GM21723 (cell line): ENCODE measurements at regions not wholly inside any gene's neighbourhood (a gene's known extent, or its start where the extent isn't known, plus 50 kb on each side); places are given as distances from the start of the nearest gene placed in this dataset.

ENCODE experiments used
- ATAC-seq: cut with Tn5 transposase; IDR thresholded peaks from one replicate; pipeline ENCODE4 v1.9.1; 2021; ENCODE audit warnings: mild to moderate bottlenecking, moderate library complexity; ENCODE audit not compliant: unreplicated experiment

DNA sequence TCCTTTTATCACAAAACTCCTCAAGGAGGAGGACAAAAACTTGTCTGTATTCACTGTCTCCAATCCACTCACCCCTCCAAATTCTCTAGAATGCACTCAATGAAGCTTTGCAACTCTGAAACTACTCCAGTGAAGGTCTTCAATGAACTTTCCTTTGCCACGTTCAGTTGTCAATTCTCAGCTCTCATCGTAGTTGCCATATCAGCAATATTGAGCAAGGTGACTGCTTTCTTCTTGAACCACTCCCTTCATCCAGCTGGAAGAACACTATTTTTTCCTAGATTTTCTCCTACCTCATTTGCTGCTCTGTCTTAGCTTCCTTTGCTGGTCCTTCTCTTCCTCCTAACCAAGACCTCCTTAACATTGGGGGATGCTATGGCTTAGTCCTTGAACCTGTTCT, 191.8 kb downstream of the KDR start:
- no peak for ATAC-seq

DNA sequence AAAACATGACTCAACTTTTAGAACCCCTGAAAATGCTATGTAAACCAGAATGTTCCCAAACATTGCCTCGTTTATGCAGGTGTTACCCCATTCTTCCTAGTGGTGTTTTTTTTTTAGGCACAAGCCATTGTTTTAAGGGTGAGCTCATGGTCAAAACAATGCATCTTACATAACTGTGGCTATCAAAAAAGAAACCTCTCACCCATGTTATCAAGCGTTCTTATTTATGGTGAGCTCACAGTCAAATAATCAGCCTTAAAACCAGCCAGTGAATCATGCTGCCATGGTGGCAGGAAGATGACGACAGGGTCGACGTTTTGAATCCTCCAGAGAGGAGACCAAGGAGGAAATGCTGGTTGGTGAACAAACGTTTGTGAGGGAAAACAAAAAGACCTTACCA, 195.2 kb downstream of the KDR start:
- no peak for ATAC-seq

DNA sequence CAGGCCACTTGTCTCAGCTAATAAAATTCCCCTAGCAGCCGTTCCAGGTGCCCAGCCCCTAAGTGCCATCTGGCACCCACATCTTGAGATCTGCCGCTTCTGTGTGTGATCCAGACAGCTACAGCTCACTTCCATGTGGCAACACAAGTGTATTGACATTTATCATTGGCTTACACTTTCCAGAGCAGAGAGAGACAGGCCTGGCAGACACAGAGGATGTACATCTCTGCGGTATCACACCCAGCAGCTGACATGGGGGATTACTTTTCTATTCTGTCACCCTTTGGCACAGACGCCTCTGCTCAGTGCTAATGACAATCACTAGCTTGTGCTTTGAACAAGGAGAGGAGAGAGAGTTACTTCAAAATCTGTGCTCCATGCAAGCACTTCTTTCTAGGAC, 195.9 kb downstream of the KDR start:
- no peak for ATAC-seq

DNA sequence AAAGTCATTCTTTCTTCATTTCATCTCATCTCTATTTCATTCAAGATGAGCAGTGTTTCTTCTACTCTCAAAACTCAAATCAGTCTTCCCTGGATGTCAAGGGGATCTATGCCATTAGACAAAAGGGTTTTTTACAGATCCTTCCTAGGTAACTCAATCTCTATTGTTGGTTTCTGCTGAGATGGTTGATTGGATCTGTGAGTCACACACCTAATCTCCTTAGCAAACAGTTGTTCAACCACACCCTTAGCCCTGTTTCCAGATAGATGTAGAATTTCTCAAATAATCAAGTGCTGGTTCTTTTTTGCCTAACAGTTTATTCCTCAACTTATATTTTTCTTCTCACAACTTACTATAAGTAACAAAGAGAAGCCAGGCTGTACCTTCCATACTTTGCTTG, 200.5 kb downstream of the KDR start:
- ATAC-seq, result no peak

DNA sequence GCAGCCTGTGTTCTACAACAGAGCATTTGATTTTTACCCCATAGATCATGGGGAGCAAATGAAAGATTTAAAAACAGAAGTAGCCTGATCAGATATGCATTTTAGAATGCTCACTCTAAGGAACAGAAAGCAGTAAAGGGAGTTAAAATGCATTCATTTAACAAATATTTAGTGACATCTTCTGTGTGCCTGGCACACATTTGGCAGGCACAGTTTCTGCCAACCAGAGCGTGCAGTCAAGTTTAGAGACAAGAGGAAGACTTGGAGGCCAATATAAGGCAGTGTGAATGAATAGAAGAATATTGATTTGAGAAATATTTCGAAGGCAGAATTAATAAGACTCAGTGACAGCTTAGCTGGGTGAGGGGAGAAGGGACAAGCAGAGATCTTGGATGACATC, 210.1 kb downstream of the KDR start:
- ATAC-seq, result no peak

DNA sequence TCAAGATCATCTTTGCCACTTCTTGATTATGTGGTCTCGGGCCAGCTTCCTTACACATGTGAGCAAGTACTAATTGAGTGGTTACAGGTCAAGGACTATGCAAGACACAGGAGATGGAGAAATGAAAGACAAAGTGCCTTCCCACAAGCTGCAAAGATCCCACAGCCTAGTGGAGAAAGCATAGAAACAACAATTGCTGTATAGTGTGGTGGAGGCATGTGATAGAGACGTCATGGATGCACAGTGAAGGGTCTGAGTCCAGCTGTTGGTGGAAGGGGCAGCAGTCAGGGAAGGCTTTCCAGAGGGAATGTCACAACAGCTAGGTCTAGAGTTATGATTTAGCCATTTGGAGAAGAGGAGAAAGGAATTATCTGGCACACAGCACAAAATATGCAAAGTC, 210.6 kb downstream of the KDR start:
- ATAC-seq, result no peak

DNA sequence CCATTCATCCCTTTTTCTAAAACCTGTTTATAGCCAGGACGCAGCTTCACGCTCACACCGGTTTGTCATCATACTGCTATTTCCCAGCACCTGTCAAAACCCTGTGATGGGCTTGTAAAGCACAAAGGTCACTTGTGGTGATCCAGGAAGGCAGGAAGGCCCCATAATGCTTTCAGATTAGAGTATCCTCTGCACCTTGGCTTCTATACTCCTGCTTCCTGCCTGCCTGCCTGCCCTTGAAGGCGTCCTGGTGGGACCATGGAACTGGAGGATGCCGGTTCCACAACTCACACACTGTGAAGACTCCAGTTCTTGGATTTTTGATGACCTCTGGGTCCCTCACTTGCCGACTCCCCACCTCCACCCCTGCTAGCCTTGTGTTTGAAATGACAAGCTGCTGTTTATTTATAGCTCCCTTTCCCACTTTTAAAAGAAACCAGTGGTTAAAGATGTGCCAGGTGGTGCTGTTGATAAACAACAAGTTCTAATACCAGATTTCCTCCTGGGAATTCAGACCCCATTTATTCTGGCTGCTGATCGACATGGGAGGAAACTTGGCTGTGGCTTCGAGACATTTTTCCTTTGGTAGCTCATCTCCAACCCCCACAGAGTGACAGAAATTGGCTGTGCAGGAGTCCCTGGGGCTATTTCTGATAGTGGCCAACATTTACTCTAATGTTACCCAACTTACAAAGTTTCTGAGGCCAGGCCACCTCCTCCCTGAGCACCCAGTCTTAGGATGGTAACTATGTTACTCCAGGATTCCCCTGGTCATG, 211.5 kb downstream of the KDR start:
- no peak for ATAC-seq

DNA sequence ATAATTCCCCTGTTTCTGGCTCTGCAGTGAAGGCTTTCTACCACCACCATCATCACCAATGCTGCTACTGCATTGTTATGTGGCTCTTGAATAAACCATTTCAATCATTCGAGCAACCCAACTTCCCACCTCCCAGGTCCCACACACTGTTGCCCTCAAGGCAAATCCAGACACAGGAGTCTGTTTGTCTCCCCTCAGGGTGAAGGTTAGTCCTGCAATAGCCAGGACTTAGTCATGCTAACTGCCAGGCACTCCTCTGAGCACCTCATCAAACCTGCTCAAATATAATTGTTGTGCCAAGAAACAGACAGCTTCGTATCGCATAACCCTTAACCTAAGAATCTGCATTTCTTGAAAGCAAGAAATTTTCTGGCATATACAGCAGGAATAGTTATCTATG, 213.2 kb downstream of the KDR start:
- no peak for ATAC-seq

DNA sequence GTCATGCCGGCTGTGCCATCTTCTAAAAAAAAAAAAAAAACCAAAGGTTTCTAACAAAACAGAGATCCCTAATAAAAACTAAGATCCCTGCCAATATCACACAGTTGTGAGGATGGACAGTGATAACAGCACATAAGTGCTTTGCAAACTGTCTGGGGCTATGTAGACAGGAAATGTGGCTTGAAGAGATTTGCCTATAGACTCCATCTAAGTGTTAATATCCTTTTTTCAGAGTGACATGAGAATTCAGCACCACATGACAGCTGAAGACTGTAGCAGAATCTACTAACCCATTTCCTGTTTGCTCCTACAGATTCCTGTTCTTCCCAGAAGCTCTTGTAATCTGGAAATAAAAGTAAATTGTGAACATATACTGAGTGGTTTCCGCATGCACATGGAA, 215.4 kb downstream of the KDR start:
- no peak for ATAC-seq

DNA sequence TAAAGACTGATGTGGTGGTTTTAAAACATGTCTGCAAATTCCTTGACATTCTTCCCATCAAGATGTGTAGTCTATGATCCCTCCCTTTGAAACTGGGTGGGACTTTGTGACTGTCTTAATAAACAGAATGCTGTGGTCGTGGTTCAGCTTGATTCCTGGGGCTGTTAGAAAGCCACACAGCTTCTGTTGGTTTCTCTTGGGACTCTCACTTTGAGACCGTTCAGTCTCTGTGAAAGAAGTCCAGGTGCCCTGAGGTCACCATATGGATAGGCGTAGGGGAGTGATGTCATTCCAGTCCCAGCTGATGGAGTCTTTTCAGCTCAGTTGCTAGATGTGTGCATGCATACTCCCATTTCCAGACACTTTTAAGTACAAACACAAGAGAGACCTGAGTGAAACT, 216.6 kb downstream of the KDR start:
- ATAC-seq, result no peak

DNA sequence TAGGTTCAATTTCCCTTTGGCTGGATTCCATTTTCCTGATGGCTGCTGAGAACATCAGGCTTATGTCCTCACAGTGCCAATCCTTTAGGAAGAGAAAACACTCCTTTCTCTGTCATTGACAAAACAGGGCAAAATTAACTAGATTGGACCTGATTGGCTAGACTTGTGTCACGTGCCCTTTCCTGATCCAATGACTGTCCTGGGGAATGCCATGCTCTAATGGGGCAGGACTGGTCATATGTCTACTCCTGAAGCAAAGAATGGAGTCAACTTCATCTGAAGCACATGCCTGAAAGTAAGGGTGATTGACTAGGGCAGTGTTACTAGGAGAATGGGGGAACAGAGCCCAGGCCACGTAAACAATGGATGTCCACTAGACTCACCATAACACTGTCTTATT, 220.4 kb downstream of the KDR start:
- no peak for ATAC-seq

DNA sequence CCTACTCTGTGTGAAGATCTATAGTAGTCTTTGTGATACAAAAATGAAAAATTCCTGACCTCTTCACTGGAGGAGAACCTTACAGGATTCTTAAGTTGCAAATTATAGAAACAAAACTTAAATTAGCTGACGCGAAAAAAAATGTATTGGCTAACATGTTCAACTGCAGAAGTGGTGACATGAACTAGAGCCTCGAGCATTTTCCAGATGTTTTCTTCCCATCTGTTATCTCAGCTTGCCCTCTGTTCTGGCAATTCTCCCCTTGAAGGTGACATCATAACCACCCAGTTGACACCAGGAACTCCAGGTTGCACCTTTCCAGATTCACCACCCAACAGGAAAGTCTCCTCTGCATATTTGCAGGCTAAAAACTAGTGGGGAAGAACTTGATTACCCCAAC, 222.4 kb downstream of the KDR start:
- ATAC-seq, result no peak

DNA sequence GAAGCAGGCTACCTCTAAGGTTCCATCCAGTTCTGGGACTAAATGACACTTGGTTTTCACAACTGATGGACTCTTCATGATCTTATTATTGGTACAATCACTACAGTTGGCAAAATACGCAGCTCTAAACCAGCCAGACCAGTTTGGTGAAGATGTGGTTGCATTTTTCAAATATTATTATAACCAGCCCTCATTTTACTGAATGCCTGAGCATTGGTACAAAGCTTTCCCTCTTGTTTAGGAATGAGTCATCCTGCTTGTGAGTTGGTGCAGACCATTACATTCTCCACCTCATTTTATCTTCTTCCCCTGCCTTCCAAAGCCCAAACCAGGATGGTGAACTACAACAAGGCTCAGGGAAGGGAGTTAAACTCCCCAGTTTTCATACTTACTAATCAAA, 223.1 kb downstream of the KDR start:
- no peak for ATAC-seq

DNA sequence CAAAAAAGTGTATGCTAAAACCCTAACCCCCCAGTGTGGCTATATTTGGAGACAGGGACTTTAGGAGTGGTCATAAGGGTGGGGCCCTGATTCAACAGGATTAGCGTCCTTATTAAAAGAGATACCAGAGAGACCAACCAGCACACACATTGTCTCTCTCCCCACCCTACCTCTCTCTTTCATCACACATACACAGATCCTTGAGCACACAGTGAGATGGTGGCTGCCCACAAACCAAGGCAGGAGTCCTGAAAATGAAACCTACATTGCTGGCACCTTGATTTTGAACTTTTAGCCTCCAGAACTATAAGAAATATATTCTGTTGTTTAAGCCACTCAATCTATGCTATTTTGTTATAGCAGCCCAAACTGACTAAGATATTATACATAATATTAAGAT, 224.2 kb downstream of the KDR start:
- ATAC-seq, result no peak

DNA sequence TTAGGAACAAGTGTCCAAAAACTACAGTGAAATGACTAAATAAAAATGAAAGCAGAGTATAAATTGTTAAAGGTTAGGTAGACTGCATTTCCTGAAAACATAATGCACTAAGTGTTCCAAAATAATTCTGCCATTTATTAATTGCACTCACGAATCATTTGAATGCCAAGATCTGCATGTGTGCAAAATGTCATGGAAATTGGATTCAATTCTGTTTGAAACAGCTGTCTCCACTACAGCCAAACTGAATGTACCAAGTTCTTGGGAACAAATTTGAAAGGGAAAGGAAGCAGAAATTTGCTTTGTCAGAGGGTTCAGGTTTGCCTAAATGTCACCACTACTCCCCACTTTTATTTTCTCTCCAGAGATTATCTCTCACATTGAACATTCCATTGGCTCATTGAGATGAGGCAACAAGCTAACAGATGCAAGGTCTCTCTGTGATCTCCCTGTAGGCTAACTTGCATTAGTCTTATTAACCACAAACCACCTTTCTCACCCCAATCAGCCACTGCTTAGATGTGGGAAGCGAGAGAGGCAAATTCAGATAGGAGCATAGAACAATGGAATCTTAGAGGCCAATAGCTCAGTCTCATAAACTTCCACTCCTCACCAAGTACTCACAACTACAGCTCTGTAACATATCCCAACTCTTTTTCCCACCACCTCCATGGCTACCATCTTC, 226.6 kb downstream of the KDR start:
- no peak for ATAC-seq

DNA sequence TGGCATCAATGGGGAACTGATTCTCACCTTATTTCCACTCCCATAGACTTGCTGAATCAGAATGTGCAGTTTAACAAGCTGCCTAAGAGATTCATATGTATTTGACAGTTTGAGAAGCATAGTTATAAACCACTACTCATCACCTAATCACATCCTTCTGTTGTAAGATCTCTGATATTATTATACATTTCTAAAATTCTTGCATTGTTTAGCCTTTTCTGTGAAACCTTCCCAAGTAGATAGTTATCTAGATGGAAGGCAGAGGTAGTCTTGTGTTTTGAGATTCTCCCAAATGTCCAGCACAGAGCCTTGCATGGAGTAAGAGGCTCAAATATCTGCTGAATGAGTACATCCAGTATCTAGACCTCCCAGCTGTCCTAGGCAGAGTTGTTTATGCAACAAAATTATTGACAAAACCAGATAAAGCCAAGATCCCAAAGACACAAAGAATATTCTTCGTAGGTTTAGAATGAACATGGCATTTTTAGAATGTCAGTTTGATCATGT, 227.3 kb downstream of the KDR start:
- ATAC-seq, result no peak

DNA sequence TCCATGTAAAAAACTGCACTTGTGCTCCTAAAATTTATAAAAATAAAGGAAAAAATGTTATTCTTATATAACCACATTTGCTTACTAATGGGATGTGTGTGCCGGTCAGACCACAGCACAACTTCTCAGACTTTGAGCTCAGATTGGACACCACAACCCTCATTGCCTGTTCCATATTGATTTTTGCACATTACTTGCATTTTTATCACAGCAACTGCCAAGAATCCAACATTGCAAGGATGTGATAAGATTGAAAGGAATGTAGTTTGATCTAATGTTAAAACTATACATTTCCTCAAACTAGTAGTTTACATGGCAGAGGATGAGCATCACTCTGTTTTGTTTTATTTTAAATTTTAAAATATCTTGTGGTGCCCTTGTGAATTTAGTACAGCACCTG, 227.8 kb downstream of the KDR start:
- no peak for ATAC-seq

DNA sequence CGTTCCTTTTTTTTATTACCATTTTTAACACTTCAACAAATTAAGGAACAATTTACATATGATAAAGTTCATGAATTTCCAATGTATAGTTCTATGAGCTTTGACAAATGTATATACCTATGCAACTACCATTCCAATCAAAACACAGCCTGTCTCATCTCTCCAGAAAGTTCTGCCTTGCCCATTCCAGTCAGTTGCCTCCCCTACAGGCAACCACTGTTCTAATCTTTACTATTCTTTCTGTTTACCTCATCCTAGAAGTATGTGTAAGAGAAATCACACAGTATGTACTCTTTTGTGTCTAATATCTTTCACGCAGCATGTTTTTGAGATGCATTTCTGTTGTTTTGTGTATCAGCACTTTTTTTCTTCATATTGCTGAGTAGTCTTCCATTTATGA, 224.9 kb downstream of the KIT start:
- ATAC-seq, result no peak

DNA sequence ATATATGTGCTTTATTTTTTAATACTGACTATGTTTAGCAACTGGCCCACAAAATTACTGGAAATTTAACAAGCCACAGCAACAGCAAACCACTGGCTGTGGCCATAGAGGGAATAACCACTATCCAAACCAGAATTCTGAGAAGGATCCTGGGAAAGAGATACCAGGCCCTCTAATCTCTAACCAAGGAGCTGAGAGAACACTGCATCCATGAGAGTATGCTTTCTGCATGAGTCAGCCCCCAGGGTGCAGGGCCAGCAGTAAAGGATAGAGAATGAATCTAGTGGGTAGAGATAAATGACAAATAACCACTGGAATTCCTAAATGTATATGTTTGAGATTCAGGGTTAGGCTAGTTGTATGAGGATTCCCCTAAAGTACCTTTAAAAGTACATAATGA, 221.8 kb downstream of the KIT start:
- ATAC-seq, result no peak

DNA sequence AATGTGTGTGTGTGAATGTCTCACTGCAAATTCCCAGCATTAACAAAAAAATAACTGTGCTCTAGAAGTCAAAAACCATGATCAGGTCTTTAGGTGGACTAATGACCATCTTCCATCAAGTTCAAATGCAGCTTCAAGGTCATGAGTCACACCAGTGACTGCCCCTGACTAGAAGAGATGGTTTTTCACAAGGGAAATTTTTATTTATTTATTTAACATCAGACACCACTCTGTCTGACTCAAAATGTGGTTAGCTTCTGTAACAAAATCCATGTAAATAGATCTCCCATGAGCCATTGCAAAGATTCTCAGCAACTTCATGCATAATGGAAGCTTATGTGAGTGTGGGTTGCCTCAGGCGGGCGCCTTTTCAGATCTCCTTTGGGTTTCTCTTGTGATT, 219.2 kb downstream of the KIT start:
- no peak for ATAC-seq

DNA sequence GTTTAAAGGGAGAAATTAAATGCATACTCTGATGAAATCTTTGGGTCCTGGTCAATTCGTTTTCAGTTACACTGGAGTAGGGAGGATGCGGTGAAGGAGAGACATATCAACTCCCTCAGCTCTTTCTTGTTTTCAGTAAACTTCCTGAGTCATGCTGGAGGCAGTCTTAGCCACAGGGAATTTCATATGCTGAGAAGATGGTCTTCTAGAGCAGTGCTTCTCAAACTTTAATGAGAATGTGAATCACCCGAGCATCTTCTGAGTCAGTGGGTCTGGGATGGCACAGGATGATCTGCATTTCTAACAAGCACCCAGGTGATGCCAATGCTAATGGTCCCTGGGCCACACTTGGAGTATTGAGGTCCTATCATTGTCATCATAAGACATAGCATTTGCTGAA, 214.5 kb downstream of the KIT start:
- no peak for ATAC-seq

DNA sequence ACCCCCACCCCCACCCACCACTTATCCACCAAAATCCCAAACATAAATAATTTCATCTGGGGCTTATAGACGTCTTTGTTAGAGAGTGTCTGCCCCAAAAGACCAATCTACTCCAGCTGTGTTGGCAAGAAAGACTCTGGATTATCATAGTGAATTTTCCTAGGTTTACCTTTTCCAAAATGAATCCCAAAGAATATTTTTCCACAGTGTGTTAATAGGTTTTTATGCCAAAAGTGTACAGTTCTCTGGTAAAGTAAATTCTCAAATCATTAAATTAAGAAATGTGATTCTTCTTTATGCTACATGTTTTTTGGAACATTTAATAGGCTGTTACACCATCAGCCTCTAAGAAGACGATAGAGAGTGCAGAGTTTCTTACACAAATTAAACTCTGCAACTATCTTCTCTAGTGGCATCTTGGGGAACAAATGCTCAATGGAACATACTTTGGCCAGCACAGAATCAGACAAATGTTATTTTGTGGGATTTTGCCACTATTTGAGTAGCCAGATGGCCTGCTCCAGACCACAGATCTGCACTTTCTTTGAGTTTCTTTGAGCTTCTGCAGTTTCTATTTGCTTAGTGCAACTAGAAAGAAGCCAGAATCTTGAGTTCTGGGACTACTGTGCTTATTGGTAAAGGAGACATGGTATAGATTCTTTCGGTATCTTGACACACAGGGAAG, 206.0 kb downstream of the KIT start:
- ATAC-seq, result no peak
